SJCRH30 (cell line): ENCODE measurements at regions not wholly inside any gene's neighbourhood (a gene's known extent, or its start where the extent isn't known, plus 50 kb on each side); places are given as distances from the start of the nearest gene placed in this dataset.
"Not testable (repeated sequence)": the region's sequence is repeated elsewhere in the genome, so short reads cannot be mapped to it uniquely, and the experiment has no call there.

Experiments used
- DNase-seq, 2 experiments: peaks; one replicate each; pipeline ENCODE4 v3.0.0-alpha.2; 2015 to 2020
- H3K27ac ChIP-seq: fragments of 250-450 bp; sonication (Bioruptor Pico); 2 replicates; pipeline ENCODE4 v1.5.1; 2020; ENCODE audit warnings: mild to moderate bottlenecking, moderate library complexity
- H3K27me3 ChIP-seq: fragments of 250-450 bp; sonication (Bioruptor Pico); 2 replicates; pipeline ENCODE4 v1.5.1; 2020; ENCODE audit warnings: mild to moderate bottlenecking, moderate library complexity
- H3K36me3 ChIP-seq: fragments of 250-450 bp; sonication (Bioruptor Pico); 2 replicates; pipeline ENCODE4 v1.5.1; 2020; ENCODE audit warnings: mild to moderate bottlenecking, moderate library complexity
- H3K4me1 ChIP-seq: fragments of 250-450 bp; sonication (Bioruptor Pico); 2 replicates; pipeline ENCODE4 v1.5.1; 2020; ENCODE audit warnings: mild to moderate bottlenecking, moderate library complexity
- H3K4me3 ChIP-seq: fragments of 250-450 bp; sonication (Bioruptor Pico); 2 replicates; pipeline ENCODE4 v1.5.1; 2020; ENCODE audit warnings: mild to moderate bottlenecking, moderate library complexity
- H3K9me3 ChIP-seq: fragments of 250-450 bp; sonication (Bioruptor Pico); replicated peaks from 2 replicates; pipeline ENCODE4 v1.5.1; 2020; ENCODE audit warnings: mild to moderate bottlenecking, moderate library complexity

- no peaks in the 10 kb centered on the region for H3K4me1 ChIP-seq
- no peaks in the 10 kb centered on the region for H3K36me3 ChIP-seq
- H3K27ac ChIP-seq: no peak overlapping the region
- DNase-seq: peak; percentile 29 to 50
- H3K27me3 ChIP-seq: no peaks in the 10 kb centered on the region
- H3K4me3 ChIP-seq: no peak overlapping the region
- H3K9me3 ChIP-seq: no peaks in the 10 kb centered on the region
Measured at GRCh38 chr3:65170390-65171042, 482.7 kb upstream of the ADAMTS9 start.

GRCh38 chr3:65169961-65170360, 482.2 kb upstream of the ADAMTS9 start:
- H3K36me3 ChIP-seq: no peaks in the 10 kb centered on the region
- H3K4me3 ChIP-seq: no peak overlapping the region
- H3K4me1 ChIP-seq: no peaks in the 10 kb centered on the region
- DNase-seq: peak in 1 of 2 experiments; percentile 2
- H3K9me3 ChIP-seq: no peaks in the 10 kb centered on the region
- H3K27ac ChIP-seq: no peak overlapping the region
- H3K27me3 ChIP-seq: no peaks in the 10 kb centered on the region

GRCh38 chr3:65168547-65168946, 480.7 kb upstream of the ADAMTS9 start:
- Histone ChIP-seq H3K27me3 (no peaks in the 10 kb centered on the region), H3K4me3 (no peak overlapping the region), H3K4me1 (no peaks in the 10 kb centered on the region), H3K36me3 (no peaks in the 10 kb centered on the region), H3K9me3 (no peaks in the 10 kb centered on the region), H3K27ac (no peak overlapping the region)
- no peak for DNase-seq

- no peaks in the 10 kb centered on the region for H3K9me3 ChIP-seq
- H3K36me3 ChIP-seq: no peaks in the 10 kb centered on the region
- H3K4me3 ChIP-seq: no peak overlapping the region
- DNase-seq: no peak
- no peaks in the 10 kb centered on the region for H3K27me3 ChIP-seq
- no peak overlapping the region for H3K27ac ChIP-seq
- H3K4me1 ChIP-seq: no peaks in the 10 kb centered on the region
Measured at GRCh38 chr3:65166531-65166930, 478.7 kb upstream of the ADAMTS9 start.

GRCh38 chr3:65158023-65158422, 470.2 kb upstream of the ADAMTS9 start:
- H3K27ac ChIP-seq: no peak overlapping the region

GRCh38 chr3:65153850-65154512, 466.2 kb upstream of the ADAMTS9 start:
- peak; percentile 17 to 47 for DNase-seq
- H3K27ac ChIP-seq: no peak overlapping the region
- H3K4me1 ChIP-seq: no peaks in the 10 kb centered on the region
- no peaks in the 10 kb centered on the region for H3K36me3 ChIP-seq
- no peaks in the 10 kb centered on the region for H3K9me3 ChIP-seq
- 0 out of 2 replicates have a peak overlapping the region, but pooled peaks have one; percentile 8 for H3K4me3 ChIP-seq
- H3K27me3 ChIP-seq: no peaks in the 10 kb centered on the region

More at GRCh38 chr3:65158023-65158422, 470.2 kb upstream of the ADAMTS9 start:
- H3K27me3 ChIP-seq: no peaks in the 10 kb centered on the region
- H3K4me1 ChIP-seq: no peaks in the 10 kb centered on the region
- no peak overlapping the region for H3K4me3 ChIP-seq
- H3K36me3 ChIP-seq: no peaks in the 10 kb centered on the region
- no peak for DNase-seq
- H3K9me3 ChIP-seq: no peaks in the 10 kb centered on the region

- no peaks in the 10 kb centered on the region for H3K4me1 ChIP-seq
- no peaks in the 10 kb centered on the region for H3K36me3 ChIP-seq
- H3K4me3 ChIP-seq: no peak overlapping the region
- H3K9me3 ChIP-seq: no peaks in the 10 kb centered on the region
- H3K27me3 ChIP-seq: no peaks in the 10 kb centered on the region
- no peak overlapping the region for H3K27ac ChIP-seq
- DNase-seq: no peak
Measured at GRCh38 chr3:65151666-65152065, 463.9 kb upstream of the ADAMTS9 start.

GRCh38 chr3:65149877-65150276, 462.1 kb upstream of the ADAMTS9 start:
- H3K4me3 ChIP-seq: no peak overlapping the region
- no peaks in the 10 kb centered on the region for H3K27me3 ChIP-seq
- no peak overlapping the region for H3K27ac ChIP-seq
- no peaks in the 10 kb centered on the region for H3K36me3 ChIP-seq
- no peaks in the 10 kb centered on the region for H3K9me3 ChIP-seq
- DNase-seq: no peak
- H3K4me1 ChIP-seq: no peaks in the 10 kb centered on the region

- no peak overlapping the region for H3K27ac ChIP-seq
- no peak for DNase-seq
- H3K36me3 ChIP-seq: no peaks in the 10 kb centered on the region
- H3K4me3 ChIP-seq: no peak overlapping the region
- no peaks in the 10 kb centered on the region for H3K27me3 ChIP-seq
- no peaks in the 10 kb centered on the region for H3K9me3 ChIP-seq
- no peaks in the 10 kb centered on the region for H3K4me1 ChIP-seq
Measured at GRCh38 chr3:65148687-65149086, 460.9 kb upstream of the ADAMTS9 start.

GRCh38 chr3:65146179-65146578, 458.4 kb upstream of the ADAMTS9 start:
- H3K9me3 ChIP-seq: no peaks in the 10 kb centered on the region
- DNase-seq: no peak

GRCh38 chr3:65145680-65146079, 457.9 kb upstream of the ADAMTS9 start:
- no peak for DNase-seq
- no peaks in the 10 kb centered on the region for H3K36me3 ChIP-seq
- no peak overlapping the region for H3K27ac ChIP-seq
- no peaks in the 10 kb centered on the region for H3K4me1 ChIP-seq
- H3K27me3 ChIP-seq: no peaks in the 10 kb centered on the region
- H3K9me3 ChIP-seq: no peaks in the 10 kb centered on the region
- no peak overlapping the region for H3K4me3 ChIP-seq

More at GRCh38 chr3:65146179-65146578, 458.4 kb upstream of the ADAMTS9 start:
- Histone ChIP-seq H3K4me1 (no peaks in the 10 kb centered on the region), H3K36me3 (no peaks in the 10 kb centered on the region), H3K27ac (no peak overlapping the region), H3K4me3 (no peak overlapping the region), H3K27me3 (no peaks in the 10 kb centered on the region)

- no peaks in the 10 kb centered on the region for H3K36me3 ChIP-seq
- H3K4me3 ChIP-seq: no peak overlapping the region
- H3K4me1 ChIP-seq: no peaks in the 10 kb centered on the region
- no peaks in the 10 kb centered on the region for H3K27me3 ChIP-seq
- no peak for DNase-seq
- no peaks in the 10 kb centered on the region for H3K9me3 ChIP-seq
- no peak overlapping the region for H3K27ac ChIP-seq
Measured at GRCh38 chr3:65144791-65145351, 457.1 kb upstream of the ADAMTS9 start.

GRCh38 chr3:65142456-65142855, 454.7 kb upstream of the ADAMTS9 start:
- no peaks in the 10 kb centered on the region for H3K9me3 ChIP-seq
- H3K27ac ChIP-seq: no peak overlapping the region
- no peaks in the 10 kb centered on the region for H3K27me3 ChIP-seq
- H3K36me3 ChIP-seq: no peaks in the 10 kb centered on the region
- DNase-seq: no peak
- H3K4me3 ChIP-seq: no peak overlapping the region
- no peaks in the 10 kb centered on the region for H3K4me1 ChIP-seq

- Histone ChIP-seq H3K9me3 (no peaks in the 10 kb centered on the region), H3K27me3 (no peaks in the 10 kb centered on the region), H3K27ac (no peak overlapping the region), H3K4me1 (no peaks in the 10 kb centered on the region), H3K36me3 (no peaks in the 10 kb centered on the region), H3K4me3 (no peak overlapping the region)
- no peak for DNase-seq
Measured at GRCh38 chr3:65138556-65138955, 450.8 kb upstream of the ADAMTS9 start.

- not testable (repeated sequence) for H3K36me3 ChIP-seq, DNase-seq, H3K4me3 ChIP-seq, H3K4me1 ChIP-seq, H3K27ac ChIP-seq, H3K27me3 ChIP-seq, H3K9me3 ChIP-seq
Measured at GRCh38 chr3:65133752-65134151, 446.0 kb upstream of the ADAMTS9 start.
